ENCODE measurements at regions not wholly inside any gene's neighbourhood (a gene's known extent, or its start where the extent isn't known, plus 50 kb on each side); places are given as distances from the start of the nearest gene placed in this dataset.

DNA sequence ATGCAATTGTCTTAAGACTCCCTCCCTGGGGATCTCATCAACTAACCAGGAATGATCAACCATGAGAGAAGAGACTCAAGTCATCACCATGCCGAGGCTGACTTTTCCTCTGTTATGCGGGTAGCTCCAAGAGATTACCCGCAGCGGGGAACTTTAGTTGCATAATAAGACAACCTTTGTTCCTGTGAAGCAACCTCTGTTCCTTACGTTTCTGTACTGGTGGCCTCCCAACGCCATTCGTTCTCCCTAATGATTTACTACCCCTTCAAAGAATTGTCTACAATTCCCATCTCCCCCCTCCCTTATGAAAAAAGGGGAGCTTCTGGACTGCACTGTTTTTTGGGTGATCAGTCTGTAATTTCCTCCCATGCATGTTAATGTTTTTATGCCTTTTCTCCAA is 66.1 kb upstream of the LRPPRC start:
- no peak for TF ChIP-seq POLR2A (IDR thresholded peaks at IDR 0.05)
- TF ChIP-seq, protein P1, sequence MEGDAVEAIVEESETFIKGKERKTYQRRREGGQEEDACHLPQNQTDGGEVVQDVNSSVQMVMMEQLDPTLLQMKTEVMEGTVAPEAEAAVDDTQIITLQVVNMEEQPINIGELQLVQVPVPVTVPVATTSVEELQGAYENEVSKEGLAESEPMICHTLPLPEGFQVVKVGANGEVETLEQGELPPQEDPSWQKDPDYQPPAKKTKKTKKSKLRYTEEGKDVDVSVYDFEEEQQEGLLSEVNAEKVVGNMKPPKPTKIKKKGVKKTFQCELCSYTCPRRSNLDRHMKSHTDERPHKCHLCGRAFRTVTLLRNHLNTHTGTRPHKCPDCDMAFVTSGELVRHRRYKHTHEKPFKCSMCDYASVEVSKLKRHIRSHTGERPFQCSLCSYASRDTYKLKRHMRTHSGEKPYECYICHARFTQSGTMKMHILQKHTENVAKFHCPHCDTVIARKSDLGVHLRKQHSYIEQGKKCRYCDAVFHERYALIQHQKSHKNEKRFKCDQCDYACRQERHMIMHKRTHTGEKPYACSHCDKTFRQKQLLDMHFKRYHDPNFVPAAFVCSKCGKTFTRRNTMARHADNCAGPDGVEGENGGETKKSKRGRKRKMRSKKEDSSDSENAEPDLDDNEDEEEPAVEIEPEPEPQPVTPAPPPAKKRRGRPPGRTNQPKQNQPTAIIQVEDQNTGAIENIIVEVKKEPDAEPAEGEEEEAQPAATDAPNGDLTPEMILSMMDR (IDR thresholded peaks at IDR 0.05), result no peak
